ENCODE measurements at regions not wholly inside any gene's neighbourhood (a gene's known extent, or its start where the extent isn't known, plus 50 kb on each side); places are given as distances from the start of the nearest gene placed in this dataset.

GRCh38 chr7:13181216-13181615 is 493.8 kb downstream of the ARL4A start:
- no peak for DNase-seq
- H3K27ac ChIP-seq (ENCODE audit: low read length): no peak overlapping the region

GRCh38 chr7:13185139-13185538 is 497.7 kb downstream of the ARL4A start:
- no peak overlapping the region for H2AFZ ChIP-seq (ENCODE audit: low read length)
- no peak overlapping the region for H3K4me2 ChIP-seq (ENCODE audit: low read depth, low read length)
- H3K36me3 ChIP-seq (replicated peaks; ENCODE audit: insufficient read depth, low read length): no peaks in the 10 kb centered on the region
- no peak for DNase-seq
- H3F3A ChIP-seq (ENCODE audit: insufficient read depth, low read length): no peaks in the 10 kb centered on the region
- no peak overlapping the region for H3K4me3 ChIP-seq (ENCODE audit: low read length)
- H4K20me1 ChIP-seq (ENCODE audit: insufficient read depth, low read length): no peaks in the 10 kb centered on the region
- H3K27me3 ChIP-seq (replicated peaks; ENCODE audit: insufficient read depth, low read length): no peaks in the 10 kb centered on the region
- no peaks in the 10 kb centered on the region for H3K4me1 ChIP-seq (ENCODE audit: low read length)
- no peak overlapping the region for H3K9ac ChIP-seq (ENCODE audit: low read length)
- no peaks in the 10 kb centered on the region for H3K9me2 ChIP-seq (replicated peaks; ENCODE audit: insufficient read depth, low read length)
- H3K27ac ChIP-seq (ENCODE audit: low read length): no peak overlapping the region
- TF ChIP-seq EZH2 (optimal IDR thresholded peaks at IDR 0.05; ENCODE audit: low read depth, low read length): no peak
- no peak for TF ChIP-seq EZH2phosphoT487 (IDR thresholded peaks at IDR 0.05; ENCODE audit: low read length)
- TF ChIP-seq, protein P1, sequence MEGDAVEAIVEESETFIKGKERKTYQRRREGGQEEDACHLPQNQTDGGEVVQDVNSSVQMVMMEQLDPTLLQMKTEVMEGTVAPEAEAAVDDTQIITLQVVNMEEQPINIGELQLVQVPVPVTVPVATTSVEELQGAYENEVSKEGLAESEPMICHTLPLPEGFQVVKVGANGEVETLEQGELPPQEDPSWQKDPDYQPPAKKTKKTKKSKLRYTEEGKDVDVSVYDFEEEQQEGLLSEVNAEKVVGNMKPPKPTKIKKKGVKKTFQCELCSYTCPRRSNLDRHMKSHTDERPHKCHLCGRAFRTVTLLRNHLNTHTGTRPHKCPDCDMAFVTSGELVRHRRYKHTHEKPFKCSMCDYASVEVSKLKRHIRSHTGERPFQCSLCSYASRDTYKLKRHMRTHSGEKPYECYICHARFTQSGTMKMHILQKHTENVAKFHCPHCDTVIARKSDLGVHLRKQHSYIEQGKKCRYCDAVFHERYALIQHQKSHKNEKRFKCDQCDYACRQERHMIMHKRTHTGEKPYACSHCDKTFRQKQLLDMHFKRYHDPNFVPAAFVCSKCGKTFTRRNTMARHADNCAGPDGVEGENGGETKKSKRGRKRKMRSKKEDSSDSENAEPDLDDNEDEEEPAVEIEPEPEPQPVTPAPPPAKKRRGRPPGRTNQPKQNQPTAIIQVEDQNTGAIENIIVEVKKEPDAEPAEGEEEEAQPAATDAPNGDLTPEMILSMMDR (IDR thresholded peaks at IDR 0.05; ENCODE audit: low read length): no peak
- no peaks in the 10 kb centered on the region for H3K79me2 ChIP-seq (ENCODE audit: low read length)
- no peaks in the 10 kb centered on the region for H3K9me3 ChIP-seq (replicated peaks; ENCODE audit: insufficient read depth, low read length)

More at GRCh38 chr7:13181216-13181615, 493.8 kb downstream of the ARL4A start:
- Histone ChIP-seq H3K9ac (ENCODE audit: low read length) (no peak overlapping the region), H4K20me1 (ENCODE audit: insufficient read depth, low read length) (no peaks in the 10 kb centered on the region), H3K27me3 (replicated peaks; ENCODE audit: insufficient read depth, low read length) (no peaks in the 10 kb centered on the region), H3K79me2 (ENCODE audit: low read length) (no peaks in the 10 kb centered on the region), H3K4me3 (ENCODE audit: low read length) (no peak overlapping the region), H3K9me3 (replicated peaks; ENCODE audit: insufficient read depth, low read length) (no peaks in the 10 kb centered on the region), H3K4me2 (ENCODE audit: low read depth, low read length) (no peak overlapping the region), H3F3A (ENCODE audit: insufficient read depth, low read length) (no peaks in the 10 kb centered on the region), H3K9me2 (replicated peaks; ENCODE audit: insufficient read depth, low read length) (no peaks in the 10 kb centered on the region), H2AFZ (ENCODE audit: low read length) (no peak overlapping the region), H3K4me1 (ENCODE audit: low read length) (no peaks in the 10 kb centered on the region), H3K36me3 (replicated peaks; ENCODE audit: insufficient read depth, low read length) (no peaks in the 10 kb centered on the region)
- TF ChIP-seq, protein P1 (IDR thresholded peaks at IDR 0.05; ENCODE audit: low read length): no peak
- no peak for TF ChIP-seq EZH2phosphoT487 (IDR thresholded peaks at IDR 0.05; ENCODE audit: low read length)
- TF ChIP-seq EZH2 (optimal IDR thresholded peaks at IDR 0.05; ENCODE audit: low read depth, low read length): no peak

- no peak overlapping the region for H2AFZ ChIP-seq (ENCODE audit: low read length)
- no peak overlapping the region for H3K27ac ChIP-seq (ENCODE audit: low read length)
- no peaks in the 10 kb centered on the region for H3K36me3 ChIP-seq (replicated peaks; ENCODE audit: insufficient read depth, low read length)
- no peak for TF ChIP-seq EZH2 (optimal IDR thresholded peaks at IDR 0.05; ENCODE audit: low read depth, low read length)
- no peak for TF ChIP-seq EZH2phosphoT487 (IDR thresholded peaks at IDR 0.05; ENCODE audit: low read length)
- TF ChIP-seq, protein P1 (IDR thresholded peaks at IDR 0.05; ENCODE audit: low read length): no peak
- no peaks in the 10 kb centered on the region for H3F3A ChIP-seq (ENCODE audit: insufficient read depth, low read length)
- no peak overlapping the region for H3K9ac ChIP-seq (ENCODE audit: low read length)
- H4K20me1 ChIP-seq (ENCODE audit: insufficient read depth, low read length): no peaks in the 10 kb centered on the region
- H3K27me3 ChIP-seq (replicated peaks; ENCODE audit: insufficient read depth, low read length): no peaks in the 10 kb centered on the region
- DNase-seq: no peak
- no peaks in the 10 kb centered on the region for H3K79me2 ChIP-seq (ENCODE audit: low read length)
- H3K4me1 ChIP-seq (ENCODE audit: low read length): no peaks in the 10 kb centered on the region
- no peaks in the 10 kb centered on the region for H3K9me3 ChIP-seq (replicated peaks; ENCODE audit: insufficient read depth, low read length)
- H3K9me2 ChIP-seq (replicated peaks; ENCODE audit: insufficient read depth, low read length): no peaks in the 10 kb centered on the region
- no peak overlapping the region for H3K4me2 ChIP-seq (ENCODE audit: low read depth, low read length)
- no peak overlapping the region for H3K4me3 ChIP-seq (ENCODE audit: low read length)
Measured at GRCh38 chr7:13188236-13188805, 500.9 kb downstream of the ARL4A start.
